ENCODE measurements at regions not wholly inside any gene's neighbourhood (a gene's known extent, or its start where the extent isn't known, plus 50 kb on each side); places are given as distances from the start of the nearest gene placed in this dataset.
"Not testable (repeated sequence)": the region's sequence is repeated elsewhere in the genome, so short reads cannot be mapped to it uniquely, and the experiment has no call there.

DNA sequence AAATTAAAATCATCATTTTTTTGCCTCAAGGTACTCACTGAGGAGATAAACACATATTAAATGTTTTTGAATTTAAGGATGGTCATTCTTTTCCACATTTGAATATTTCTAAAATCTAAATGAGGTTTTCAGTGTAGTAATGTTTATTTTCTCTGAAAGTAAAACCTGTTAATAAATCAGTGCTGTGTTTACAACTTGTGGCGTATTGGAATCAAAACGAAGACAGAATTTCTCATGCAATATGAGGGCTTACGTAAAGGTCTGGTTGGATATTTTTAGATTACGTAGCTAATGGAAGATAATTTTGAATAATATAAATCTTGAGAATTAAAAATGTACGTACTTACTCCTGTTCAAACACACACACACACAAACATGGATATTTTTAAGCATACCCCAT lies 106.8 kb upstream of the LUZP2 start:
- H3K4me3 ChIP-seq (ENCODE audit: low read length): no peak overlapping the region
- no peaks in the 10 kb centered on the region for H3K9me3 ChIP-seq (ENCODE audit: low read length)
- H3K4me1 ChIP-seq (ENCODE audit: insufficient read depth, low read length): no peaks in the 10 kb centered on the region
- H2AFZ ChIP-seq (ENCODE audit: low read depth, low read length): no peak overlapping the region
- no peaks in the 10 kb centered on the region for H3K27me3 ChIP-seq (ENCODE audit: insufficient read depth, low read length)
- no peaks in the 10 kb centered on the region for H3K36me3 ChIP-seq (ENCODE audit: insufficient read depth, low read length)

GRCh38 chr11:24390762-24391161 lies 106.1 kb upstream of the LUZP2 start:
- no peak overlapping the region for H2AFZ ChIP-seq (ENCODE audit: low read depth, low read length)
- H3K4me1 ChIP-seq (ENCODE audit: insufficient read depth, low read length): no peaks in the 10 kb centered on the region
- H3K4me3 ChIP-seq (ENCODE audit: low read length): no peak overlapping the region
- no peaks in the 10 kb centered on the region for H3K36me3 ChIP-seq (ENCODE audit: insufficient read depth, low read length)
- no peaks in the 10 kb centered on the region for H3K27me3 ChIP-seq (ENCODE audit: insufficient read depth, low read length)
- H3K9me3 ChIP-seq (ENCODE audit: low read length): no peaks in the 10 kb centered on the region

- Histone ChIP-seq H3K4me1 (ENCODE audit: insufficient read depth, low read length) (no peaks in the 10 kb centered on the region), H3K27me3 (ENCODE audit: insufficient read depth, low read length) (no peaks in the 10 kb centered on the region), H3K36me3 (ENCODE audit: insufficient read depth, low read length) (no peaks in the 10 kb centered on the region), H3K9me3 (ENCODE audit: low read length) (no peaks in the 10 kb centered on the region), H2AFZ (ENCODE audit: low read depth, low read length) (no peak overlapping the region), H3K4me3 (ENCODE audit: low read length) (no peak overlapping the region)
Measured at GRCh38 chr11:24391167-24391566, 105.7 kb upstream of the LUZP2 start.

- H3K4me3 ChIP-seq (ENCODE audit: low read length): no peak overlapping the region
- no peaks in the 10 kb centered on the region for H3K4me1 ChIP-seq (ENCODE audit: insufficient read depth, low read length)
- H2AFZ ChIP-seq (ENCODE audit: low read depth, low read length): no peak overlapping the region
- H3K27me3 ChIP-seq (ENCODE audit: insufficient read depth, low read length): no peaks in the 10 kb centered on the region
- no peaks in the 10 kb centered on the region for H3K36me3 ChIP-seq (ENCODE audit: insufficient read depth, low read length)
- H3K9me3 ChIP-seq (ENCODE audit: low read length): no peaks in the 10 kb centered on the region
Measured at GRCh38 chr11:24400059-24400665, 96.7 kb upstream of the LUZP2 start.

DNA sequence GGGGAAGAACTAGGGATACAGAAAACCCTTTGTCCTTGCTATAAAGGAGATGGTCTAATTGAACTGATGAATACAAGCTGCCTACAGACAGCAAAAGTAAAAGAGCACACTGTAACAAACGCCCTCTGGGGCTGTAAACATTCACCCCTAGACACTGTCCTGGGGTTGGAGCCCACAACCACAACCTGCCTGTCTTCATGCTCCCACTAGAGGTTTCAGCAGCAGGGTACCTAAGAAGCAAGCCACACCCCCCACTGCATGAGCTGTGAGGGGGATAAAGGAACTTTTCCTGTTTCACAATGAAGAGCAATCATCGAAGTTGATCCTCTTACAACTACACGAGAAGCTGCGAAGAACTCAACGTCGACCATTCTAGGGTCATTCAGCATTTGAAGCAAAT lies 90.5 kb upstream of the LUZP2 start:
- Histone ChIP-seq H3K4me1 (ENCODE audit: insufficient read depth, low read length) (no peaks in the 10 kb centered on the region), H3K4me3 (ENCODE audit: low read length) (no peak overlapping the region), H3K27me3 (ENCODE audit: insufficient read depth, low read length) (no peaks in the 10 kb centered on the region), H2AFZ (ENCODE audit: low read depth, low read length) (no peak overlapping the region), H3K36me3 (ENCODE audit: insufficient read depth, low read length) (no peaks in the 10 kb centered on the region), H3K9me3 (ENCODE audit: low read length) (no peaks in the 10 kb centered on the region)

- H2AFZ ChIP-seq (ENCODE audit: low read depth, low read length): no peak overlapping the region
- no peaks in the 10 kb centered on the region for H3K9me3 ChIP-seq (ENCODE audit: low read length)
- H3K27me3 ChIP-seq (ENCODE audit: insufficient read depth, low read length): no peaks in the 10 kb centered on the region
- H3K4me1 ChIP-seq (ENCODE audit: insufficient read depth, low read length): no peaks in the 10 kb centered on the region
- no peak overlapping the region for H3K4me3 ChIP-seq (ENCODE audit: low read length)
- no peaks in the 10 kb centered on the region for H3K36me3 ChIP-seq (ENCODE audit: insufficient read depth, low read length)
Measured at GRCh38 chr11:24406980-24407379, 89.9 kb upstream of the LUZP2 start.

- Histone ChIP-seq H3K9me3 (ENCODE audit: low read length) (no peaks in the 10 kb centered on the region), H3K36me3 (ENCODE audit: insufficient read depth, low read length) (no peaks in the 10 kb centered on the region), H3K4me1 (ENCODE audit: insufficient read depth, low read length) (no peaks in the 10 kb centered on the region), H3K27me3 (ENCODE audit: insufficient read depth, low read length) (no peaks in the 10 kb centered on the region), H3K4me3 (ENCODE audit: low read length) (no peak overlapping the region), H2AFZ (ENCODE audit: low read depth, low read length) (no peak overlapping the region)
Measured at GRCh38 chr11:24407733-24408132, 89.1 kb upstream of the LUZP2 start.

DNA sequence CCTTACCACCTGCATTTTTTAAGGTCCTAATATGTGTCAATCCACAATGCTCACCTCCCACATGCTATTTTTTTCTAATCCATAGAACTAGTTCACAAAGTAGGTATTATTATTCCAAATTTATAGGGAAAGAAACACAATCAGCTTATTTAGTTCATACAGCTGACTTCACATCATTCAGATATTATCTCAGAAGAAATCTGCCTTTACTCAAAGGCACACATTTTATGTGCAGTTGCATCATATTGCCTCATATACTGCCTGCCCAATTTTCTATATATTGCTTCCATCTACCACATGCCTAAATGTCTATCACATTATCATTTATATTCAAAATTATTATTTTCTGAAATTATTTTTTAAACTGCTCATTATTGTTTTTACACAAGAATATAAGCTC lies 88.7 kb upstream of the LUZP2 start:
- H3K4me1 ChIP-seq (ENCODE audit: insufficient read depth, low read length): no peaks in the 10 kb centered on the region
- H3K36me3 ChIP-seq (ENCODE audit: insufficient read depth, low read length): no peaks in the 10 kb centered on the region
- H3K9me3 ChIP-seq (ENCODE audit: low read length): no peaks in the 10 kb centered on the region
- H3K27me3 ChIP-seq (ENCODE audit: insufficient read depth, low read length): no peaks in the 10 kb centered on the region
- no peak overlapping the region for H2AFZ ChIP-seq (ENCODE audit: low read depth, low read length)
- H3K4me3 ChIP-seq (ENCODE audit: low read length): no peak overlapping the region

DNA sequence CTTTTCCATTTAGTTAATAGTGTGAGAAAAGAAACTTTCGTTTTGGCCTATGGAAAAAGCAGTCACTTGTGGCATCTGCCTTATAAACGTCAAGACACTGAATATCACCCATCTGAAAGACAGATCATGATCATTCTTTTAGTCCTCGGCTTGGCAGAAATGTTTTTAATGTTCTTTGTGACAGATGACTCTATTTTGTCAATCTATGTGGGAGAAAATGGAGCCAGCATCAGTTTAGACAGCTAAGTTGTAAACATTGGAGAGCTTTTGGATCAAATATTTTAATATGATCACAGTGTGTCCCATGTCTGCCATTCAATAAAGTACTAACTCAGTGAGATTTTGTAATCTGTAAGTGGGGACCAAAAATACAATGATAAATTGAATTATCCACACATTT lies 85.1 kb upstream of the LUZP2 start:
- no peaks in the 10 kb centered on the region for H3K27me3 ChIP-seq (ENCODE audit: insufficient read depth, low read length)
- no peak overlapping the region for H3K4me3 ChIP-seq (ENCODE audit: low read length)
- H3K4me1 ChIP-seq (ENCODE audit: insufficient read depth, low read length): no peaks in the 10 kb centered on the region
- no peaks in the 10 kb centered on the region for H3K9me3 ChIP-seq (ENCODE audit: low read length)
- H2AFZ ChIP-seq (ENCODE audit: low read depth, low read length): no peak overlapping the region
- no peaks in the 10 kb centered on the region for H3K36me3 ChIP-seq (ENCODE audit: insufficient read depth, low read length)

DNA sequence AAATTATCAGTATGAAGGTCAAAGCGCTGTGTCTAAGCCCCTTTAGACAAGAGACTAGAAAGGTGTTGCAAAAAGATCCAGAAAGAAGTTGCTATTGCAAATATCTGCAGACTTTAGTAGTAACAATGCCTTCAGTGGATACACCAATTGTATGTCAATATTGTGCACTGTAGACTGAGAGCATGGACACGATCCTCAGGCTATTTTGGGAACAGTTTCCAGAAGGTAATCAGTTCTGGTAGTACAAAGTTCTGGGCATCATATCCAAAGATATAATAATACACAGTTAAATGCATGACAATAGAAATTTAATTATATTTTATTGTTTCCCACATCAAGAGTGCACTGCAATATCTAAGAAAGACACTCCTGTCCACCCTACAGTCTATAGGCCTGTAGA lies 84.1 kb upstream of the LUZP2 start:
- Histone ChIP-seq H3K27me3 (ENCODE audit: insufficient read depth, low read length) (no peaks in the 10 kb centered on the region), H2AFZ (ENCODE audit: low read depth, low read length) (no peak overlapping the region), H3K9me3 (ENCODE audit: low read length) (no peaks in the 10 kb centered on the region), H3K4me3 (ENCODE audit: low read length) (no peak overlapping the region), H3K4me1 (ENCODE audit: insufficient read depth, low read length) (no peaks in the 10 kb centered on the region), H3K36me3 (ENCODE audit: insufficient read depth, low read length) (no peaks in the 10 kb centered on the region)

- Histone ChIP-seq H3K4me1 (ENCODE audit: insufficient read depth, low read length) (no peaks in the 10 kb centered on the region), H3K9me3 (ENCODE audit: low read length) (no peaks in the 10 kb centered on the region), H3K27me3 (ENCODE audit: insufficient read depth, low read length) (no peaks in the 10 kb centered on the region), H2AFZ (ENCODE audit: low read depth, low read length) (no peak overlapping the region), H3K4me3 (ENCODE audit: low read length) (no peak overlapping the region), H3K36me3 (ENCODE audit: insufficient read depth, low read length) (no peaks in the 10 kb centered on the region)
Measured at GRCh38 chr11:24413391-24413790, 83.5 kb upstream of the LUZP2 start.

DNA sequence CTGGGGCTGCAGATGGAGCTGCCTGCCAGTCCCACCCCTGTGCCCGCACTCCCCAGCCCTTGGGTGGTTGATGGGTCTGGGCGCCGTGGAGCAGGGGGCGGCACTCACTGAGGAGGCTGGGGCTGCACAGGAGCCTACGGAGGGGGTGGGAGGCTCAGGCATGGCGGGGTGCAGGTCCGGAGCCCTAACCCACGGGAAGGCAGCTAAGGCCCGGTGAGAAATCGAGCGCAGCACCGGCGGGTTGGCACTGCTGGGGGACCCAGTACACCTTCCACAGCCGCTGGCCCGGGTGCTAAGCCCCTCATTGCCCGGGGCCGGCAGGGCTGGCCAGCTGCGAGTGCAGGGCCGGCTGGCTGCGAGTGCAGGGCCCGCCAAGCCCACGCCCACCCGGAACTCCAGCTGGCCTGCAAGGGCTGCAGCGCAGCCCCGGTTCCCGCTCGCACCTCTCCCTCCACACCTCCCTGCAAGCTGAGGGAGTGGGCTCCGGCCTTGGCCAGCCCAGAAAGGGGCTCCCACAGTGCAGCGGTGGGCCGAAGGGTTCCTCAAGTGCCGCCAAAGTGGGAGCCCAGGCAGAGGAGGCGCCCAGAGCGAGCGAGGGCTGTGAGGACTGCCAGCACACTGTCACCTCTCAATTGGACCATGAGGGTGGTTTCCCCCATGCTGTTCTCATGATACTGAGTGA lies 80.8 kb upstream of the LUZP2 start:
- not testable (repeated sequence) for H3K4me1 ChIP-seq (ENCODE audit: insufficient read depth, low read length); H3K9me3 ChIP-seq (ENCODE audit: low read length); H3K4me3 ChIP-seq (ENCODE audit: low read length); H2AFZ ChIP-seq (ENCODE audit: low read depth, low read length); H3K36me3 ChIP-seq (ENCODE audit: insufficient read depth, low read length); H3K27me3 ChIP-seq (ENCODE audit: insufficient read depth, low read length)

- Histone ChIP-seq H3K4me1 (ENCODE audit: insufficient read depth, low read length) (no peaks in the 10 kb centered on the region), H3K27me3 (ENCODE audit: insufficient read depth, low read length) (no peaks in the 10 kb centered on the region), H3K36me3 (ENCODE audit: insufficient read depth, low read length) (no peaks in the 10 kb centered on the region), H3K9me3 (ENCODE audit: low read length) (no peaks in the 10 kb centered on the region), H3K4me3 (ENCODE audit: low read length) (no peak overlapping the region), H2AFZ (ENCODE audit: low read depth, low read length) (no peak overlapping the region)
Measured at GRCh38 chr11:24421766-24422165, 75.1 kb upstream of the LUZP2 start.

GRCh38 chr11:24422376-24422775 lies 74.5 kb upstream of the LUZP2 start:
- Histone ChIP-seq H3K4me1 (ENCODE audit: insufficient read depth, low read length) (no peaks in the 10 kb centered on the region), H3K9me3 (ENCODE audit: low read length) (no peaks in the 10 kb centered on the region), H3K4me3 (ENCODE audit: low read length) (no peak overlapping the region), H2AFZ (ENCODE audit: low read depth, low read length) (no peak overlapping the region), H3K27me3 (ENCODE audit: insufficient read depth, low read length) (no peaks in the 10 kb centered on the region), H3K36me3 (ENCODE audit: insufficient read depth, low read length) (no peaks in the 10 kb centered on the region)
